Esophagus muscularis mucosa (tissue), 4 donors: ENCODE measurements at regions not wholly inside any gene's neighbourhood (a gene's known extent, or its start where the extent isn't known, plus 50 kb on each side); places are given as distances from the start of the nearest gene placed in this dataset.

ENCODE experiments used
- EP300 ChIP-seq: sonication (generic); formaldehyde crosslinking; IDR thresholded peaks from one replicate; pipeline ENCODE4 v1.6.1; 2017; ENCODE audit warnings: antibody characterized with exemption
- POLR2A ChIP-seq: fragments of 450-650 bp; IDR thresholded peaks from one replicate; pipeline ENCODE4 v1.6.1; 2017; ENCODE audit warnings: antibody characterized with exemption, moderate library complexity, mild to moderate bottlenecking, low read depth
- POLR2AphosphoS5 ChIP-seq, 2 donors: sonication (generic); formaldehyde crosslinking; IDR thresholded peaks; one replicate each; pipeline ENCODE4 v1.6.1; 2017; ENCODE audit warnings: antibody characterized with exemption in 2 of 2
- TF ChIP-seq, protein P1 (sequence below), 3 experiments: fragments of 200-600 bp in 2 of 3; fragments of 450-650 bp in 1 of 3; sonication (generic) in 2 of 3; IDR thresholded peaks; one replicate each; pipeline ENCODE4 v1.5.1; 2017 to 2019; ENCODE audit warnings: antibody characterized with exemption in 3 of 3, mild to moderate bottlenecking in 2 of 3, moderate library complexity in 1 of 3

DNA sequence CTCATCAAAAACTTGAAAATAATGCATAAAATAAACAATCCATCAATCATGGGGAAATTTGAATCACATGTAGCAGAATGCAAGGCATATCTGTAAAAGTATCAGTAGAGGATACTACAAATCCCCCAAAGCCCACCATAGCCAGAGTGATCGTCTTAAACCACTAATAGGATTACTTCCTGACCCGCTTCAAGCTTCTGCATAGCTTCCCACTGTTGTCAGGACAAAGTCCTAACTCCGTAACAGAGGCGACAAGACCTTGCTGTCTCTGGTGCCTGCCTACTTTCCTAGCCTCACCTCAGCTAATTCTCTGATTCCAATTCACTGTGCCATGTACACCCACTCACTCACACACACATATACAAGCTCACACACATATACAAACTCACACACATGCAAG lies 161.2 kb upstream of the NFIA start:
- TF ChIP-seq, protein P1, sequence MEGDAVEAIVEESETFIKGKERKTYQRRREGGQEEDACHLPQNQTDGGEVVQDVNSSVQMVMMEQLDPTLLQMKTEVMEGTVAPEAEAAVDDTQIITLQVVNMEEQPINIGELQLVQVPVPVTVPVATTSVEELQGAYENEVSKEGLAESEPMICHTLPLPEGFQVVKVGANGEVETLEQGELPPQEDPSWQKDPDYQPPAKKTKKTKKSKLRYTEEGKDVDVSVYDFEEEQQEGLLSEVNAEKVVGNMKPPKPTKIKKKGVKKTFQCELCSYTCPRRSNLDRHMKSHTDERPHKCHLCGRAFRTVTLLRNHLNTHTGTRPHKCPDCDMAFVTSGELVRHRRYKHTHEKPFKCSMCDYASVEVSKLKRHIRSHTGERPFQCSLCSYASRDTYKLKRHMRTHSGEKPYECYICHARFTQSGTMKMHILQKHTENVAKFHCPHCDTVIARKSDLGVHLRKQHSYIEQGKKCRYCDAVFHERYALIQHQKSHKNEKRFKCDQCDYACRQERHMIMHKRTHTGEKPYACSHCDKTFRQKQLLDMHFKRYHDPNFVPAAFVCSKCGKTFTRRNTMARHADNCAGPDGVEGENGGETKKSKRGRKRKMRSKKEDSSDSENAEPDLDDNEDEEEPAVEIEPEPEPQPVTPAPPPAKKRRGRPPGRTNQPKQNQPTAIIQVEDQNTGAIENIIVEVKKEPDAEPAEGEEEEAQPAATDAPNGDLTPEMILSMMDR (IDR thresholded peaks at IDR 0.05), result no peak
- no peak for TF ChIP-seq EP300
- no peak for TF ChIP-seq POLR2A
- TF ChIP-seq POLR2AphosphoS5 (IDR thresholded peaks at IDR 0.05), result no peak
